GM10266 (cell line): ENCODE measurements at regions not wholly inside any gene's neighbourhood (a gene's known extent, or its start where the extent isn't known, plus 50 kb on each side); places are given as distances from the start of the nearest gene placed in this dataset.

Experiments used
- DNase-seq: peaks from one replicate; pipeline ENCODE4 v3.0.0; 2012; ENCODE audit errors: extremely low spot score
- CTCF ChIP-seq: IDR thresholded peaks from 2 replicates; pipeline ENCODE4 v1.5.1; 2012; ENCODE audit warnings: mild to moderate bottlenecking, low read depth; ENCODE audit not compliant: control insufficient read depth, insufficient read depth; ENCODE audit errors: missing control alignments

GRCh38 chr3:59580996-59581395, 531.2 kb upstream of the CFAP20DC start:
- no peak for DNase-seq
- TF ChIP-seq CTCF: no peak

- no peak for DNase-seq
- TF ChIP-seq CTCF: no peak
Measured at GRCh38 chr3:59580499-59580898, 530.7 kb upstream of the CFAP20DC start.

- TF ChIP-seq CTCF: no peak
- no peak for DNase-seq
Measured at GRCh38 chr3:59578129-59578528, 528.3 kb upstream of the CFAP20DC start.

GRCh38 chr3:59576606-59577005, 526.8 kb upstream of the CFAP20DC start:
- no peak for DNase-seq
- no peak for TF ChIP-seq CTCF

- TF ChIP-seq CTCF: peak; percentile 95
- DNase-seq: peak; percentile 59
Measured at GRCh38 chr3:59575113-59576001, 525.5 kb upstream of the CFAP20DC start.

GRCh38 chr3:59573911-59574310, 524.1 kb upstream of the CFAP20DC start:
- no peak for DNase-seq
- TF ChIP-seq CTCF: no peak

GRCh38 chr3:59572106-59572505, 522.3 kb upstream of the CFAP20DC start:
- no peak for DNase-seq
- no peak for TF ChIP-seq CTCF
